HCT116 (cell line): ENCODE measurements at regions not wholly inside any gene's neighbourhood (a gene's known extent, or its start where the extent isn't known, plus 50 kb on each side); places are given as distances from the start of the nearest gene placed in this dataset.

Experiments used
- ATAC-seq: fragments of 200-7000 bp; cut with Tn5 transposase; 2 replicates; pipeline ENCODE4 v1.9.1; 2020; ENCODE audit warnings: mild to moderate bottlenecking, moderate library complexity
- BruUV-seq: library from RNA; stranded (reverse); fragments of 400-500 nt; replicated peaks from 2 replicates; lab custom pipeline; 2021; lab: Mats Ljungman, UMichigan
- CTCF ChIA-PET: fragments of 300-600 bp; sonication (Branson Sonifier 250); formaldehyde crosslinking; loops from one replicate; lab custom pipeline; 2021; ENCODE audit warnings: antibody characterized with exemption; lab: Charles Lee
- POLR2A ChIA-PET: fragments of 300-600, 350-600 bp; sonication (Branson Sonifier 250); formaldehyde crosslinking; loops from one replicate; lab custom pipeline; 2021; ENCODE audit warnings: antibody characterized with exemption; lab: Charles Lee
- RAD21 ChIA-PET, 2 experiments: fragments of 300-600 bp; sonication (Branson Sonifier 250); formaldehyde crosslinking; loops; one replicate each; lab custom pipeline; 2023; ENCODE audit warnings: low total read pairs in 2 of 2; ENCODE audit not compliant: uncharacterized antibody in 2 of 2, unreplicated experiment in 2 of 2, low non-redundant PET in 1 of 2; lab: Charles Lee
- DNase-seq: peaks from one replicate; pipeline ENCODE4 v3.0.0-alpha.2; 2010; ENCODE audit warnings: low read depth, low spot score
- H2AFZ ChIP-seq: fragments of 200-600 bp; shearing (Covaris generic), sonication (generic); 2 replicates; pipeline ENCODE4 v1.6.1; 2017; ENCODE audit warnings: low read depth, mixed run types, mixed read lengths, antibody characterized with exemption, low read length; ENCODE audit not compliant: poor library complexity, severe bottlenecking
- H3K27ac ChIP-seq: 2 replicates; pipeline ENCODE4 v1.5.1; 2012; ENCODE audit warnings: low read depth, low read length
- H3K27me3 ChIP-seq: fragments of 200-600 bp; sonication (generic); 2 replicates; pipeline ENCODE4 v1.6.1; 2016; ENCODE audit warnings: mixed run types, low read length, mixed read lengths; ENCODE audit not compliant: insufficient read depth
- H3K36me3 ChIP-seq, 2 experiments: fragments of 200-500 bp in 1 of 2; fragments of 200-600 bp in 1 of 2; sonication (Bioruptor generic) in 1 of 2; sonication (generic) in 1 of 2; 2 replicates each; pipeline versions ENCODE4 v1.5.1 to v1.6.1; 2014 to 2016; ENCODE audit warnings: low read length in 2 of 2, inconsistent platforms in 1 of 2, mixed read lengths in 1 of 2, mixed run types in 1 of 2; ENCODE audit not compliant: insufficient read depth in 2 of 2, control insufficient read depth in 1 of 2
- H3K4me1 ChIP-seq, 2 experiments: fragments of 200-600 bp in 1 of 2; sonication (generic) in 1 of 2; 2 replicates each; pipeline versions ENCODE4 v1.5.1 to v1.6.1; 2012 to 2017; ENCODE audit warnings: low read length in 2 of 2, inconsistent platforms in 1 of 2, mild to moderate bottlenecking in 1 of 2, mixed read lengths in 1 of 2, mixed run types in 1 of 2, moderate library complexity in 1 of 2; ENCODE audit not compliant: insufficient read depth in 2 of 2, control insufficient read depth in 1 of 2
- H3K4me2 ChIP-seq: fragments of 200-600 bp; sonication (generic); 2 replicates; pipeline ENCODE4 v1.6.1; 2017; ENCODE audit warnings: mixed run types, low read length, mixed read lengths
- H3K4me3 ChIP-seq, 2 experiments: fragments of 200-600 bp in 1 of 2; sonication (generic) in 1 of 2; replicated peaks in 1 of 2; 2 replicates each; pipeline ENCODE4 v1.5.1; 2011 to 2016; ENCODE audit warnings: low read length in 2 of 2, control low read depth in 1 of 2, low read depth in 1 of 2, mild to moderate bottlenecking in 1 of 2, mixed read lengths in 1 of 2, mixed run types in 1 of 2
- H3K79me2 ChIP-seq: fragments of 200-600 bp; sonication (generic); 2 replicates; pipeline ENCODE4 v1.6.1; 2017; ENCODE audit warnings: mild to moderate bottlenecking, mixed run types, low read length, moderate library complexity, mixed read lengths; ENCODE audit not compliant: insufficient read depth
- H3K9ac ChIP-seq: fragments of 200-600 bp; sonication (generic); 2 replicates; pipeline ENCODE4 v1.6.1; 2016; ENCODE audit warnings: low read length, mixed read lengths
- H3K9me2 ChIP-seq: fragments of 200-600 bp; sonication (generic), shearing (Covaris generic); 2 replicates; pipeline ENCODE4 v1.6.1; 2017; ENCODE audit warnings: mixed run types, mild to moderate bottlenecking, moderate library complexity; ENCODE audit not compliant: insufficient read depth
- H3K9me3 ChIP-seq, 2 experiments: fragments of 200-500 bp in 1 of 2; fragments of 200-600 bp in 1 of 2; sonication (Bioruptor generic) in 1 of 2; sonication (generic) in 1 of 2; 2 replicates each; pipeline ENCODE4 v1.6.1; 2014 to 2017; ENCODE audit warnings: low read length in 2 of 2, mixed read lengths in 2 of 2, inconsistent platforms in 1 of 2, low read depth in 1 of 2, mild to moderate bottlenecking in 1 of 2, mixed run types in 1 of 2, moderate library complexity in 1 of 2; ENCODE audit not compliant: control insufficient read depth in 1 of 2, insufficient read depth in 1 of 2
- H4K20me1 ChIP-seq: fragments of 200-600 bp; sonication (generic), shearing (Covaris generic); 2 replicates; pipeline ENCODE4 v1.6.1; 2017; ENCODE audit warnings: mixed run types, mild to moderate bottlenecking, moderate library complexity; ENCODE audit not compliant: insufficient read depth
- CBX3 ChIP-seq: IDR thresholded peaks from 2 replicates; pipeline ENCODE4 v1.6.1; 2012; ENCODE audit warnings: low read depth
- CEBPB ChIP-seq: IDR thresholded peaks from 2 replicates; pipeline ENCODE4 v1.6.1; 2012; ENCODE audit warnings: low read depth
- EGR1 ChIP-seq: IDR thresholded peaks from 2 replicates; pipeline ENCODE4 v1.6.1; 2012; ENCODE audit warnings: low read depth
- EZH2 ChIP-seq: fragments of 200-600 bp; sonication (generic); IDR thresholded peaks from 2 replicates; pipeline ENCODE4 v1.6.1; 2017; ENCODE audit warnings: antibody characterized with exemption, mixed run types
- EZH2phosphoT487 ChIP-seq: fragments of 200-600 bp; IDR thresholded peaks from 2 replicates; pipeline ENCODE4 v1.6.1; 2018; ENCODE audit warnings: antibody characterized with exemption, borderline replicate concordance
- JUND ChIP-seq: IDR thresholded peaks from 2 replicates; pipeline ENCODE4 v1.6.1; 2012
- POLR2A ChIP-seq: IDR thresholded peaks from 2 replicates; pipeline ENCODE4 v1.7.0; 2011; ENCODE audit warnings: borderline replicate concordance; ENCODE audit not compliant: insufficient read depth, insufficient read length; ENCODE audit errors: extremely low read depth
- POLR2AphosphoS5 ChIP-seq: IDR thresholded peaks from 2 replicates; pipeline ENCODE4 v1.6.1; 2011; ENCODE audit warnings: mild to moderate bottlenecking, low read depth, low read length, moderate library complexity
- SIN3A ChIP-seq: IDR thresholded peaks from 2 replicates; pipeline ENCODE4 v1.6.1; 2012; ENCODE audit warnings: low read depth
- SP1 ChIP-seq: IDR thresholded peaks from 2 replicates; pipeline ENCODE4 v1.6.1; 2012; ENCODE audit warnings: low read depth
- SRF ChIP-seq: IDR thresholded peaks from 2 replicates; pipeline ENCODE4 v1.6.1; 2012; ENCODE audit warnings: low read depth
- TCF7L2 ChIP-seq: IDR thresholded peaks from 2 replicates; pipeline ENCODE4 v1.7.0; 2011; ENCODE audit warnings: borderline replicate concordance, inconsistent platforms; ENCODE audit not compliant: insufficient read depth, insufficient read length; ENCODE audit errors: extremely low read depth
- YY1 ChIP-seq: IDR thresholded peaks from 2 replicates; pipeline ENCODE4 v1.6.1; 2011; ENCODE audit warnings: low read length, low read depth, moderate library complexity, mild to moderate bottlenecking; ENCODE audit not compliant: insufficient replicate concordance; ENCODE audit errors: extremely low read depth
- ZFX ChIP-seq: fragments of 450-650 bp; IDR thresholded peaks from 2 replicates; pipeline ENCODE4 v1.6.1; 2017
- ZNF274 ChIP-seq: fragments of 200-500 bp; sonication (Bioruptor generic); IDR thresholded peaks from 2 replicates; pipeline ENCODE4 v1.6.1; 2014; ENCODE audit warnings: mild to moderate bottlenecking, low read depth, low read length, inconsistent platforms
- intact Hi-C: fragments of 100-400 bp; cut with micrococcal nuclease; formaldehyde crosslinking; loops from 2 replicates; pipeline ENCODE4 v1.10.0; 2022
- TF ChIP-seq, protein P1 (sequence below): IDR thresholded peaks from 2 replicates; pipeline ENCODE4 v1.6.1; 2012; ENCODE audit warnings: low read depth
- TF ChIP-seq, protein P2 (sequence below), 3 experiments: fragments of 200-600 bp in 1 of 3; sonication (generic) in 1 of 3; IDR thresholded peaks in 2 of 3; conservative IDR thresholded peaks in 1 of 3; 2 replicates each; pipeline ENCODE4 v1.5.1; 2012 to 2017; ENCODE audit warnings: low read depth in 2 of 3, low read length in 2 of 3, antibody characterized with exemption in 1 of 3, borderline replicate concordance in 1 of 3, control low read depth in 1 of 3, mild to moderate bottlenecking in 1 of 3, mixed read lengths in 1 of 3, mixed run types in 1 of 3, moderate library complexity in 1 of 3; ENCODE audit not compliant: insufficient read depth in 1 of 3
- TF ChIP-seq, protein P3 (sequence below): IDR thresholded peaks from 2 replicates; pipeline ENCODE4 v1.6.1; 2012

DNA sequence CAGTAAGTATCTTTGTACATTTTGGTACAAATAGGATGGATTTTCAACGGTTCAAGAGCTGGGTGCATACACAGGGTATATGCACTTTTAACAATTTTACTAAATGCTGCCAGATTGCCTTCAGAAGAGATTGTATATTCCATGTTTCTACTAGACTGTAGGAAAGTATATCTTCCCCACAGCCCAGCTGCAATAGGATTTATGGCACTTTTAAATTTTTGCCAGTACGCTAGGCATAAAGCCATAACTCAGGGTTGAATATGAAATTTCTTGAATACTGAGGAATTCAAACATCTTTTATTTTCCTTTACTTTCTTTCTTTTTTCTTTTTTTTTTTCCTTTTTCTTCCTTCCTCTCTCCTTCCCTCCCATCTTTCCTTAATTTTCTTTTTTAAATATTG, 78.7 kb upstream of the SULF2 start:
- H3K4me1 ChIP-seq: no peaks in the 10 kb centered on the region
- H3K9ac ChIP-seq: no peak overlapping the region
- H3K79me2 ChIP-seq: no peaks in the 10 kb centered on the region
- no peak overlapping the region for H3K4me2 ChIP-seq
- H3K27ac ChIP-seq: no peak overlapping the region
- intact Hi-C loops: no loop called here
- H3K27me3 ChIP-seq: peaks cover 33% of the 10 kb centered on the region; the same call in 1 of the 2 replicates
- BruUV-seq: no TSS peak
- no peak overlapping the region for H2AFZ ChIP-seq
- ATAC-seq: no peak
- H3K4me3 ChIP-seq: no peak overlapping the region
- DNase-seq: no peak
- no peak for TF ChIP-seq SIN3A
- TF ChIP-seq EGR1: no peak
- TF ChIP-seq EZH2phosphoT487: no peak
- TF ChIP-seq, protein P1, sequence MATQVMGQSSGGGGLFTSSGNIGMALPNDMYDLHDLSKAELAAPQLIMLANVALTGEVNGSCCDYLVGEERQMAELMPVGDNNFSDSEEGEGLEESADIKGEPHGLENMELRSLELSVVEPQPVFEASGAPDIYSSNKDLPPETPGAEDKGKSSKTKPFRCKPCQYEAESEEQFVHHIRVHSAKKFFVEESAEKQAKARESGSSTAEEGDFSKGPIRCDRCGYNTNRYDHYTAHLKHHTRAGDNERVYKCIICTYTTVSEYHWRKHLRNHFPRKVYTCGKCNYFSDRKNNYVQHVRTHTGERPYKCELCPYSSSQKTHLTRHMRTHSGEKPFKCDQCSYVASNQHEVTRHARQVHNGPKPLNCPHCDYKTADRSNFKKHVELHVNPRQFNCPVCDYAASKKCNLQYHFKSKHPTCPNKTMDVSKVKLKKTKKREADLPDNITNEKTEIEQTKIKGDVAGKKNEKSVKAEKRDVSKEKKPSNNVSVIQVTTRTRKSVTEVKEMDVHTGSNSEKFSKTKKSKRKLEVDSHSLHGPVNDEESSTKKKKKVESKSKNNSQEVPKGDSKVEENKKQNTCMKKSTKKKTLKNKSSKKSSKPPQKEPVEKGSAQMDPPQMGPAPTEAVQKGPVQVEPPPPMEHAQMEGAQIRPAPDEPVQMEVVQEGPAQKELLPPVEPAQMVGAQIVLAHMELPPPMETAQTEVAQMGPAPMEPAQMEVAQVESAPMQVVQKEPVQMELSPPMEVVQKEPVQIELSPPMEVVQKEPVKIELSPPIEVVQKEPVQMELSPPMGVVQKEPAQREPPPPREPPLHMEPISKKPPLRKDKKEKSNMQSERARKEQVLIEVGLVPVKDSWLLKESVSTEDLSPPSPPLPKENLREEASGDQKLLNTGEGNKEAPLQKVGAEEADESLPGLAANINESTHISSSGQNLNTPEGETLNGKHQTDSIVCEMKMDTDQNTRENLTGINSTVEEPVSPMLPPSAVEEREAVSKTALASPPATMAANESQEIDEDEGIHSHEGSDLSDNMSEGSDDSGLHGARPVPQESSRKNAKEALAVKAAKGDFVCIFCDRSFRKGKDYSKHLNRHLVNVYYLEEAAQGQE: no peak
- TF ChIP-seq EZH2: no peak
- TF ChIP-seq YY1: no peak
- TF ChIP-seq POLR2AphosphoS5: no peak
- no peak for TF ChIP-seq ZNF274
- TF ChIP-seq, protein P2, sequence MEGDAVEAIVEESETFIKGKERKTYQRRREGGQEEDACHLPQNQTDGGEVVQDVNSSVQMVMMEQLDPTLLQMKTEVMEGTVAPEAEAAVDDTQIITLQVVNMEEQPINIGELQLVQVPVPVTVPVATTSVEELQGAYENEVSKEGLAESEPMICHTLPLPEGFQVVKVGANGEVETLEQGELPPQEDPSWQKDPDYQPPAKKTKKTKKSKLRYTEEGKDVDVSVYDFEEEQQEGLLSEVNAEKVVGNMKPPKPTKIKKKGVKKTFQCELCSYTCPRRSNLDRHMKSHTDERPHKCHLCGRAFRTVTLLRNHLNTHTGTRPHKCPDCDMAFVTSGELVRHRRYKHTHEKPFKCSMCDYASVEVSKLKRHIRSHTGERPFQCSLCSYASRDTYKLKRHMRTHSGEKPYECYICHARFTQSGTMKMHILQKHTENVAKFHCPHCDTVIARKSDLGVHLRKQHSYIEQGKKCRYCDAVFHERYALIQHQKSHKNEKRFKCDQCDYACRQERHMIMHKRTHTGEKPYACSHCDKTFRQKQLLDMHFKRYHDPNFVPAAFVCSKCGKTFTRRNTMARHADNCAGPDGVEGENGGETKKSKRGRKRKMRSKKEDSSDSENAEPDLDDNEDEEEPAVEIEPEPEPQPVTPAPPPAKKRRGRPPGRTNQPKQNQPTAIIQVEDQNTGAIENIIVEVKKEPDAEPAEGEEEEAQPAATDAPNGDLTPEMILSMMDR (IDR thresholded peaks at IDR 0.05 in 2 of 3, conservative IDR thresholded peaks at IDR 0.05 in 1 of 3; ENCODE audit: borderline replicate concordance in 1 of 3, insufficient read depth in 1 of 3, low read depth in 2 of 3, low read length in 2 of 3): no peak
- TF ChIP-seq POLR2A: no peak
- TF ChIP-seq CBX3: no peak
- no peak for TF ChIP-seq CEBPB
- TF ChIP-seq TCF7L2: no peak
- TF ChIP-seq SP1: no peak
- TF ChIP-seq, protein P3, sequence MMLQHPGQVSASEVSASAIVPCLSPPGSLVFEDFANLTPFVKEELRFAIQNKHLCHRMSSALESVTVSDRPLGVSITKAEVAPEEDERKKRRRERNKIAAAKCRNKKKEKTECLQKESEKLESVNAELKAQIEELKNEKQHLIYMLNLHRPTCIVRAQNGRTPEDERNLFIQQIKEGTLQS: no peak
- TF ChIP-seq JUND: no peak
- no peak for TF ChIP-seq SRF
- TF ChIP-seq ZFX: no peak
- CTCF ChIA-PET: no interaction called here
- H3K36me3 ChIP-seq: no peaks in the 10 kb centered on the region
- H3K9me3 ChIP-seq: no peaks in the 10 kb centered on the region
- no peaks in the 10 kb centered on the region for H3K9me2 ChIP-seq
- RAD21 ChIA-PET: no interaction called here
- no peaks in the 10 kb centered on the region for H4K20me1 ChIP-seq
- POLR2A ChIA-PET: no interaction called here
